ENCODE measurements at regions not wholly inside any gene's neighbourhood (a gene's known extent, or its start where the extent isn't known, plus 50 kb on each side); places are given as distances from the start of the nearest gene placed in this dataset.
"Not testable (repeated sequence)": the region's sequence is repeated elsewhere in the genome, so short reads cannot be mapped to it uniquely, and the experiment has no call there.

- H3K4me3 ChIP-seq (ENCODE audit: control insufficient read depth, low read depth, low read length): no peak overlapping the region
- no peak for DNase-seq (ENCODE audit: low read depth)
Measured at GRCh38 chr18:68179811-68180210, 535.1 kb downstream of the TMX3 start.

GRCh38 chr18:68178921-68179320 lies 536.0 kb downstream of the TMX3 start:
- no peak for TF ChIP-seq CTCF (conservative IDR thresholded peaks at IDR 0.05; ENCODE audit: control insufficient read depth, insufficient read depth, low read depth, low read length)
- no peak overlapping the region for H3K4me3 ChIP-seq (ENCODE audit: control insufficient read depth, low read depth, low read length)
- no peak for DNase-seq (ENCODE audit: low read depth)

More at GRCh38 chr18:68179811-68180210, 535.1 kb downstream of the TMX3 start:
- no peak for TF ChIP-seq CTCF (conservative IDR thresholded peaks at IDR 0.05; ENCODE audit: control insufficient read depth, insufficient read depth, low read depth, low read length)

GRCh38 chr18:68177807-68178702 lies 536.9 kb downstream of the TMX3 start:
- TF ChIP-seq CTCF (conservative IDR thresholded peaks at IDR 0.05; ENCODE audit: control insufficient read depth, insufficient read depth, low read depth, low read length): no peak
- no peak overlapping the region for H3K4me3 ChIP-seq (ENCODE audit: control insufficient read depth, low read depth, low read length)
- peak; percentile 95 for DNase-seq (ENCODE audit: low read depth)

GRCh38 chr18:68176901-68177300 lies 538.0 kb downstream of the TMX3 start:
- no peak overlapping the region for H3K4me3 ChIP-seq (ENCODE audit: control insufficient read depth, low read depth, low read length)
- no peak for TF ChIP-seq CTCF (conservative IDR thresholded peaks at IDR 0.05; ENCODE audit: control insufficient read depth, insufficient read depth, low read depth, low read length)
- no peak for DNase-seq (ENCODE audit: low read depth)

- TF ChIP-seq CTCF (conservative IDR thresholded peaks at IDR 0.05; ENCODE audit: control insufficient read depth, insufficient read depth, low read depth, low read length): no peak
- no peak for DNase-seq (ENCODE audit: low read depth)
- H3K4me3 ChIP-seq (ENCODE audit: control insufficient read depth, low read depth, low read length): no peak overlapping the region
Measured at GRCh38 chr18:68172842-68173549, 541.9 kb downstream of the TMX3 start.

GRCh38 chr18:68164909-68165308 lies 550.0 kb downstream of the TMX3 start:
- no peak for TF ChIP-seq CTCF (conservative IDR thresholded peaks at IDR 0.05; ENCODE audit: control insufficient read depth, insufficient read depth, low read depth, low read length)
- DNase-seq (ENCODE audit: low read depth): no peak
- H3K4me3 ChIP-seq (ENCODE audit: control insufficient read depth, low read depth, low read length): no peak overlapping the region

GRCh38 chr18:68153821-68154220 lies 561.1 kb downstream of the TMX3 start:
- H3K4me3 ChIP-seq (ENCODE audit: control insufficient read depth, low read depth, low read length); DNase-seq (ENCODE audit: low read depth): not testable (repeated sequence)
